ENCODE measurements at regions not wholly inside any gene's neighbourhood (a gene's known extent, or its start where the extent isn't known, plus 50 kb on each side); places are given as distances from the start of the nearest gene placed in this dataset.

GRCh38 chr13:105979131-105980011, 556.1 kb downstream of the EFNB2 start:
- no peak for DNase-seq (ENCODE audit: low read depth)
- H3K4me3 ChIP-seq (ENCODE audit: low read depth, low read length) = no peak overlapping the region

GRCh38 chr13:105974380-105974779, 561.1 kb downstream of the EFNB2 start:
- DNase-seq (ENCODE audit: low read depth) = no peak
- no peak overlapping the region for H3K4me3 ChIP-seq (ENCODE audit: low read depth, low read length)

- DNase-seq (ENCODE audit: low read depth) = no peak
- no peak overlapping the region for H3K4me3 ChIP-seq (ENCODE audit: low read depth, low read length)
Measured at GRCh38 chr13:105972811-105973590, 562.5 kb downstream of the EFNB2 start.

GRCh38 chr13:105972306-105972721, 563.1 kb downstream of the EFNB2 start:
- DNase-seq (ENCODE audit: low read depth) = no peak
- H3K4me3 ChIP-seq (ENCODE audit: low read depth, low read length) = no peak overlapping the region

GRCh38 chr13:105971738-105972137, 563.7 kb downstream of the EFNB2 start:
- no peak for DNase-seq (ENCODE audit: low read depth)
- no peak overlapping the region for H3K4me3 ChIP-seq (ENCODE audit: low read depth, low read length)

- no peak for DNase-seq (ENCODE audit: low read depth)
- H3K4me3 ChIP-seq (ENCODE audit: low read depth, low read length) = no peak overlapping the region
Measured at GRCh38 chr13:105971312-105971711, 564.1 kb downstream of the EFNB2 start.

GRCh38 chr13:105969761-105970160, 565.7 kb downstream of the EFNB2 start:
- no peak overlapping the region for H3K4me3 ChIP-seq (ENCODE audit: low read depth, low read length)
- no peak for DNase-seq (ENCODE audit: low read depth)

- no peak for DNase-seq (ENCODE audit: low read depth)
- no peak overlapping the region for H3K4me3 ChIP-seq (ENCODE audit: low read depth, low read length)
Measured at GRCh38 chr13:105965910-105966309, 569.6 kb downstream of the EFNB2 start.

GRCh38 chr13:105962080-105962479, 573.4 kb downstream of the EFNB2 start:
- no peak overlapping the region for H3K4me3 ChIP-seq (ENCODE audit: low read depth, low read length)
- no peak for DNase-seq (ENCODE audit: low read depth)

- no peak for DNase-seq (ENCODE audit: low read depth)
- H3K4me3 ChIP-seq (ENCODE audit: low read depth, low read length) = no peak overlapping the region
Measured at GRCh38 chr13:105961438-105961837, 574.0 kb downstream of the EFNB2 start.

- H3K4me3 ChIP-seq (ENCODE audit: low read depth, low read length) = no peak overlapping the region
- no peak for DNase-seq (ENCODE audit: low read depth)
Measured at GRCh38 chr13:105960326-105960725, 575.1 kb downstream of the EFNB2 start.

- no peak for DNase-seq (ENCODE audit: low read depth)
Measured at GRCh38 chr13:105959876-105960275, 575.6 kb downstream of the EFNB2 start.

GRCh38 chr13:105957769-105958438, 577.6 kb downstream of the EFNB2 start:
- H3K4me3 ChIP-seq (ENCODE audit: low read depth, low read length) = no peak overlapping the region
- no peak for DNase-seq (ENCODE audit: low read depth)

More at GRCh38 chr13:105959876-105960275, 575.6 kb downstream of the EFNB2 start:
- no peak overlapping the region for H3K4me3 ChIP-seq (ENCODE audit: low read depth, low read length)

- no peak overlapping the region for H3K4me3 ChIP-seq (ENCODE audit: low read depth, low read length)
- DNase-seq (ENCODE audit: low read depth) = no peak
Measured at GRCh38 chr13:105956921-105957320, 578.5 kb downstream of the EFNB2 start.

- no peak for DNase-seq (ENCODE audit: low read depth)
- H3K4me3 ChIP-seq (ENCODE audit: low read depth, low read length) = no peak overlapping the region
Measured at GRCh38 chr13:105952973-105953290, 582.5 kb downstream of the EFNB2 start.

- DNase-seq (ENCODE audit: low read depth) = no peak
- H3K4me3 ChIP-seq (ENCODE audit: low read depth, low read length) = no peak overlapping the region
Measured at GRCh38 chr13:105952233-105952972, 583.1 kb downstream of the EFNB2 start.

GRCh38 chr13:105948143-105948542, 587.3 kb downstream of the EFNB2 start:
- DNase-seq (ENCODE audit: low read depth) = no peak
- no peak overlapping the region for H3K4me3 ChIP-seq (ENCODE audit: low read depth, low read length)

- H3K4me3 ChIP-seq (ENCODE audit: low read depth, low read length) = no peak overlapping the region
- no peak for DNase-seq (ENCODE audit: low read depth)
Measured at GRCh38 chr13:105940882-105941281, 594.6 kb downstream of the EFNB2 start.

GRCh38 chr13:105937451-105937850, 598.0 kb downstream of the EFNB2 start:
- H3K4me3 ChIP-seq (ENCODE audit: low read depth, low read length) = no peak overlapping the region
- no peak for DNase-seq (ENCODE audit: low read depth)

GRCh38 chr13:105936816-105937215, 598.6 kb downstream of the EFNB2 start:
- no peak overlapping the region for H3K4me3 ChIP-seq (ENCODE audit: low read depth, low read length)
- no peak for DNase-seq (ENCODE audit: low read depth)

Data from skeletal muscle cell (primary cell).